Activated CD8-positive, alpha-beta memory T cell treated with anti-CD3 and anti-CD28 coated beads, Interleukin-2, amount 50 U/mL, for 1 hour (primary cell): ENCODE measurements at regions not wholly inside any gene's neighbourhood (a gene's known extent, or its start where the extent isn't known, plus 50 kb on each side); places are given as distances from the start of the nearest gene placed in this dataset.

Experiments
- DNase-seq: peaks from one replicate; pipeline ENCODE4 v3.0.0-alpha.2; 2020; ENCODE audit errors: extremely low read depth

DNA sequence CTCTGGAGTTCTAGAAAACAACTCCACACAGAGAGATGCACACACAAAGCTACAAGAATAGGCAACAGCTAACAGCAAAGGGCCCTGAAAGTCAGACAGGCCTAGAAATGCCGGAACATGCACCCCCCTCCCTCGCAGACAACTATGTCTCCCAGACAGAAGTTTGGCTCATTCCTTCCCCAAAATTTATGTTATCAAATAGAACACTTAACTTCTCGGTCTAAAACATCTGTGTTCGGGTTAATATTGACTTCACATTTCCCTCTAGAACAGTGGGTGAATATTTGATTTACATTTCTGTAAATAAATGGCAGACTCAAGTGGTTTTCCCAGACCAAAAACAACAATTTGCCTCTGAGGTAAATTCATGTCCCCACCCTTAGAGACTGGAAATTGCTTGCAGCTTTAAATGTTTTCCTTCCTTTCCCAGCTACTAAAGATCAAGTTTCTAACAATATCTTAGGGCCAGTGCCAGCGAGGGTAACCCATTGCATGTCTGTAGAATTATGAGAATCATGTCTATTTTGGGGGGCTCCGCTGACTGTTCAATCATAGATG is 92.5 kb upstream of the INHBA start:
- no peak for DNase-seq

DNA sequence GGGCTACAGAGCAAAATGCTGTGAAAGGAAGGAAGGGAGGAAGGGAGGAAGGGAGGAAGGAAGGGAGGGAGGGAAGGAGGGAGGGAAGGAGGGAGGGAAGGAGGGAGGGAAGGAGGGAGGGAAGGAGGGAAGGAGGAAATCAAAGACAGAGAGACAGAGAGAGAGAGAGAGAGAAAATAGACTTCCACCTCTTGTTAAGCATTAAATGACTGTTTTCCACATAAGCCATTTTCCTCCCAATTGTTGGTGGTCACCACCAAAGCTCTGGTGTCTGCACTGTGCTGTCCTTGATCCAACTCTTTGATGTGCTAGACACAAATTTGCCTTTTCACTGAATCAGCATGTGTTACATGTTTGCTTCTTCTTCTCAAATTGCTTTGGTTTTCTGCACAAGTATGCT is 90.7 kb upstream of the INHBA start:
- no peak for DNase-seq

DNA sequence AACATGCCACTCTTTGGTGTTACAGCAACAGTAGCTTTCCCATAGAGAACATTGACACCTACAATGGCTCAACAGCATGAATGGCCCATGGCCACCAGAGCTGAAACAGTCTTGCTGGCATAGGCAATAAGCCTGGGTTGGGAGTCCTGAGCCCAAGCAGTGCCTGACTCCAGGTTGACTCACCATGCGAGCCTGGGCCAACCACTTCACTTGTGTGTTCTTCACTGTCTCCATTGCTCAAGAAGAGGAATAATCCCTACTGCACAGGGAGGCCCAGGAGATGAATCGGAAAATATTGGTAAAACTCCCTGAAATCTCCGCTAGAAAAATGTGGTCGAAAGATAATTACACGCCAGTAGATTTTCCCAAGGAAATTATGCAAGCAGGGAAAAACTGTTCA is 89.2 kb upstream of the INHBA start:
- no peak for DNase-seq

DNA sequence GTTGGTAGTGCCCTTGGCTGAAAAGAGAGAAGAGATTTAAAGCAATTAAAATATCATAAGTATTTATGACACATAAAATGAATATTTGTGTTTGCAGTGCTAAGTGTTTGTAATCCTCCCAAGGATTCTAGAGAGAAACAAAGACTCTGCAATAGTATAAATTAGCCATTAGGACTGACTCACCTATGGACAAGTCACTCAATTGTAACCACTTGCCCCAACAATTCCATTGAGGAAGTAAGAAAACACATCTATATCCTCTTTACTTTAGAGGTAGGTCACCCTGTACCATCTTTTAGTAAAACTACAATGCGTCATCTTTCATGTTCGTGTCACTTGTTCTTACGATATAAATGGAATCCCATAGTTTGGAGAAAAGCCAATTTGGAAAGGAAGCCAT is 85.7 kb upstream of the INHBA start:
- DNase-seq: no peak

DNA sequence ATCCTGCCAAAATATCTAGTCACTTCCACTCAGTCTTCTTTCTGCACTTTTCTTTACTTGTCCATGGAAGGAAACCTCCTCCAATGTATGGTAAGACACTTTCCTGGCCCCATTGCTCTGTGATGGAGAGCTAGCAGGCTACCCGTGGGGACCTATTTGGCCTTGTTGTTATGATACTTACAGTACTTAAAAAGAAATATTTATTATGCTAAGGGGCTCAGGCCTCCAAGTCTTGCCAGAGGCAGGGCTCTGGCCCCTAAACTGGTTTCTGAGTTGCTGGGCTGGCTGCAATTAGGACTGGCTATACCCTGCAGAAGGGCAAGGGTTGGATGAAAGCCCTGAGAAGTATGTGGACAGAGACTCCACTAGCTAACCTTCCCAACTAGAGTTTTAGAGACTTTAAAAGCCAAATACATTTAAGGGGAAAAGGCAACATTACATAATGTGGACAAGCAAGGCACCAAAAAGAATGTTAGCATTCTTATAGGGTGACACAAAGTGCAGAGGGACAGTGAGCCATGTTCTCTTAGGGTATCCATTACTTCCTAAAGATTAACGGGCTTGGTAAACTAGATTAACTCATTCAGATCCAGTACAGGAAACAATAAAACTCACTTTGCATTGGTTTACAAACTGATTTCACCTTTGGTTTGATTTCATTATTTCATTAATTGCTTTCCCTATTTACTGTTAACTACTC is 84.9 kb upstream of the INHBA start:
- no peak for DNase-seq

DNA sequence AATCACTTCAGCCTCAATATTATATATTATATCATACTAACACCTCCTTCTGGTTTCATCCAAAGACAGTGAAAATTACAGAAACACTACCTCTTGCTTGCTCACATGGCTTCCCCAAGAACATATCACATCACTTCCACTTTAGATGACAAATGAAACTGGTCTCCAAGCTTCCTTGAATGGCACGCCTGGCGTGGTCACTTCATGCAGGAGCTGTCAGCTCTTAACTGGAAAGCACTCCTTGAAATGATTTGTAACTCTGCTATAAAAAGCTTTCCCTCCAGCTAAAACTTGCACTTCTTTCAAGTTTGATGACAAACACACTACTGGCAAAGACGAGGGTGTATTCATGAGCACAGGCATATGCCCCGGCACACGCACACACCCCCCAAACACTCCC is 84.1 kb upstream of the INHBA start:
- no peak for DNase-seq

DNA sequence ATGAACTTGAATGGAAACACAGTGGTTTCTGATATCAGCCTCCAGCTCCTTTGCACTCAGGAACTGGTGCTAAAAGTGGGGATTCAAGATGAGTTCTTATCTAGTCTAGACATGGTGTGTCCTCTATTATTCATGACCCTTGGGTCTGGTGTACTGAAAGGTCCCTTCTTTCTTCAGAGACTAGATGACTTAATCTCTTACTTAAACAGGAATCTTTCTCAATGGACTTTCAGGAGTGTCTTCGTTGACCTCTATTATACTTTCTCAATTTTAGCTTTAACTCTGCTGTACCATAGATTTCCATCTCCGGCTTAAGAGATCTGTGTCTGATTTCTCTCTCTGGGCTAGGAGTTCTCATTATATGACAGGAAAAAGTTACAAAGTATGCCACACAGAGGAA is 83.5 kb upstream of the INHBA start:
- DNase-seq: no peak

DNA sequence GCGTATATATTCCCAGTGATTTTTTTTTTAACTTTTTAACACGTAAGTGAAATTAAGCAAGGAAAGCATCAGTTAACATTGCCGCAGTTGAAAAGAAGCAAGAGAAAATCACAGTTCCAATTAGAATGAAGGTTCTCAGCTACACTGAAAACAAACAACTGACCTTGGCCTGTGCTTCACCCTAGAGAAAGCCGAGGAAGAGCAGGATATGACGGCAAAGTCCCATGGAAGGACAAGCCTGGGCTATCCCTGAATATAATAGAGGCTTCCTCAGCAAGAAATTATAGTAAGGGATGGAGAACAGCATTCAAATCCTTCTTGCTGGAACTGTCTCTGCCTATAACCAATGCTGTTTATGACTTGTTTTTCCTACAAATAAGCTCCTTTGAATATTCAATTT is 83.0 kb upstream of the INHBA start:
- DNase-seq: no peak

DNA sequence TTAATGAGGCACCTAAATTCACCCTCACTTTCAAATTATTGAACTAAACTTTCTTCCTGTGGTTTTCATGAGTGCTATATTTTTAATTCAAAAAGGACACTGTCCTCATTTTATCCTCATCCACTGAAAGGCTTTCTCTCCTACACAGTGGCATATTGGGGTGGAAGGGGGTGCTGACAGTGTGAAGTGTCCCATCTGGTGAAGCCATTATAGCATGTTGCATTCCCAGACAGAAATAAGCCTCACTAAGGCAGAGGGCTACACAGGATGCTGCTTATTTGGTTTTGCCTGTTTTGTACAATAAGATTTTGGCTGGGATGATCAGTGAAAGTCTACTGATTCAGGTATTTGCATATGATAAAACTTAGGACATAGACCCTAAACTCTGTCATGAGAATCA is 82.4 kb upstream of the INHBA start:
- no peak for DNase-seq

DNA sequence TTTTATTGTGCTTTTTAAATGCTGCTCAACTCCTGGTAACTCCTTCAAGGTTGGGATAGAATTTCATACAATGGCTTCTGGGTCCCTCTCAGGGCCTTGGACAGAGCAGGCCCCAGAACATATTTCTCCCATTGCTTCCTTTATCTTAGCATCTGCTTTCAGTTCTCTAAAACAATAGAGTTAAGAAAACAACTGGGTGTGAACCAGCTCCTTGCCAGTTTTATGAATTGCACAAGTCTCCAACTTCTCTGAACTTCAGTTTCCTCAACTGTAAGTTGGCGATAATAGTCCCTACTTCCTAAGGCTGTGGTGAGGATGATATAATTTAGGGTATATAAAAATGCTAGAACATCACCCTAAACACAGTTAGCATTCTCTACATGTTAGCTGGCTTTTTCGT is 77.0 kb upstream of the INHBA start:
- no peak for DNase-seq

DNA sequence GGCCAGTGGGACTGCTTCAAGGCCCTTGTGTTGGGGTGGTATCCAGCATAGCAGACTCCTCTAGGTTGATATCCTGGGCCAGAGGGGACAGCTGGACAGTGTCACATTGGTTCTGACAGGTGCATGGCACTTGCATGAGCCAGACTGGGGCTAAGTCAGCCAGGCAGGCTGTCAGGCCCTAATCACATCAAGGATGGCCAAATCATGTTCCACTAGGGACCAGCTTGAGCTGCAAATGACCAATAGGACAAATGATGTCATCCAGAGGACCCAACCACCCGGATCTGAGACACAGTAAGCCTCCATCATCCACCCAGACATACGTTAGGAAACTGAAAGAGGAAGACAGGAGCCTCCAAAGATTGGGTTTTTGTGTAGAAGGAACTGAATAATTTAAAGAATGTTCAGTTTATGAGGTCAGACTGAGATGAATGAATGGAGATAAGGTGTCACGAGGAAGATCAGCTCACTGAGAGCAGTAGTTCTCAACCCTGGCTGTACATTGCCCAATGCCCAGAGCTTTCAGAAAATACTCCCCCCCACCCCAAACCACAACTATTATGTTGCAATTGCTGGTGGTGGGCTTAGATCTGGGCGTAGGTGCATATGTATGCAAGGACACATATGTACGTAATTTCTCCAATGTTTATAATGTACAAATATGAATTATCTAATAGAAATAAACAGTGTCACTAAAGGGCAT is 75.2 kb upstream of the INHBA start:
- no peak for DNase-seq

DNA sequence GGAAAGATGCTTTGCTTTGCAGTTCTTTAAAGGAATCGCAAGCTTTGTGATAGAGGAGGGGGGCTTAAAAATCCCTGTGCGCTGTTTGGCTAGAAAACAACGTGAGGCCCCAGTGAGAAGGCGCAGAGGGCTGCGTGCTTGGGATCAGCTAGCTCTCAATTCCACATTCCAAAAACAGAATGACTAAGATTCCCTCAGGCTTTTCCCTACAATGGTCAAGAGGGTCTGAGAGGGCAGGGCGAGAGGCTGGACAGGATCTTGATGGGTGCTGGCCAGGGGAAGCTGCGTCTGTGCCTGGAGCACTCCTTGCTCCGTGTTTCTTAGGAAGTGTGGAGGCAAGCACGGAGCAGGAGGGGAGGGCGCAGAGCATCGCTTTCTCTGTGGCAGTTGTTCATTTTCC is 72.1 kb upstream of the INHBA start:
- DNase-seq: no peak

DNA sequence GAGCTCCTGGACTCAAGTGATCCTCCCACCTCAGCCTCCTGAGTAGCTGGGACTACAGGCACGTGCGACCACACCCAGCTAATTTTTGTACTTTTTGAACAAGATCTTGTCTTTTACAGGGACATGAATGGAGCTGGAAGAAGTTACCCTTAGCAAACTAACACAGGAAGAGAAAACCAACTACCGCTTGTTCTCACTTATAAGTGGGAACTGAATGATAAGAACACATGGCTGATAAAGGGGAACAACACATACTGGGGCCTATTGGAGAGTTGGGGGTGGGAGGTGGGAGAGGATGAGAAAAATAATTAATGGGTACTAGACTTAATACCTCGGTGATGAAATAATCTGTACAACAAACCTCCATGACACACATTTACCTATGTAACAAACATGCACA is 70.9 kb upstream of the INHBA start:
- no peak for DNase-seq

DNA sequence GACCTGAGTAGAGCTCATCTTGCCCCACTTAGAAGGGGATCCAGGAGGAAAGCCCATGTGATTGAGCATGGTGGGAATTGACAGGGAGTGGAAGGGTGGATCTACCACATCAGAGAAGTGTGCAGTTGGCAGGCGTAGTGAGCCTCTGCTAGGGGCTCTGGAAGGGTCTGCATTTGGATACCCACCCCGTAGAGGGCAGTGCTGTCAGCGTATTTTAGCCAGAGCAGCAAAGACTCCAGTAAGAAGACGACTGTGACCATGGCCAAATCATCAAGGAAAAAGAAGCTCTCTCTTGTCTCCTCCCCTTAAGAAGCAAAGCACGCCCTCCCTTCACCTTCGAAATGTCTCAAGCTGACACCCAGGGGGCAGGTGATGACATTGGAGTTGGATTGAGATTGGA is 68.8 kb upstream of the INHBA start:
- DNase-seq: no peak

DNA sequence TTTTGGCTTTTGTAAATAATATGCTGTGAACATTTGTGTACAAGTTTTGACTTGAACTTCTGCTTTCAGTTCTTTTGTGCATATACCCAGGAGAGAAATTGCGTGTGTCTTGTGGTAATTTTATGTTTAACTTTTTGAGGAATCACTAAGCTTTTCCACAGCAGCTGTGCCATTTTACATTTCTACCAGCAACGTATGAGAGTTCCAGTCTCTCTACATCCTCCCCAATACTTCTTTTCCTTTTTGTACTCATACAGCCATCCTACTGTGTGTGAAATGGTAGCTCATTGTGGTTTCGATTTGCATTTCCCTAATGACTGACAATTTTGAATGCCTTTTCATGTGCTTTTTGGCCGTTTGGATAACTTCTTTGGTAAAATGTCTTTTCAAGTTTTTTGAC is 66.3 kb upstream of the INHBA start:
- DNase-seq: no peak

DNA sequence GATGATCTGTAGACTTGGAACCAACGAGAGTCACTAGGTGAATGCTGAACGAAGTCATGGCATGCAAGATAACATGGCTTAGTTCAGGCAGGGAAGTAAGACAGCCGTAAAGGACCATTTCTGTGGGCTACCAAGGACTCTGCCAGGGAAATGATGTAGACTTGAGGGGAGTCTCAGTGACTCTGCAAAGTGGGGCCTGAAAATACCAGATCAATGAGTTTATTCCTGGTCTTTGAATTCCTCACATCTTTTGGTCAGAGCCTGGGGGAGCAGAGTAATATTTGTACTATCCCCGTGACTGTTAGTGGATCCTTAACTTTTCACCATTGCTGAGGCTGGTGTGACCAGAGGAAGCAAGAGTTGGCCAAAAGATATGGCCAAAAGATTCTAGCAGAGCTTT is 60.7 kb upstream of the INHBA start:
- no peak for DNase-seq

DNA sequence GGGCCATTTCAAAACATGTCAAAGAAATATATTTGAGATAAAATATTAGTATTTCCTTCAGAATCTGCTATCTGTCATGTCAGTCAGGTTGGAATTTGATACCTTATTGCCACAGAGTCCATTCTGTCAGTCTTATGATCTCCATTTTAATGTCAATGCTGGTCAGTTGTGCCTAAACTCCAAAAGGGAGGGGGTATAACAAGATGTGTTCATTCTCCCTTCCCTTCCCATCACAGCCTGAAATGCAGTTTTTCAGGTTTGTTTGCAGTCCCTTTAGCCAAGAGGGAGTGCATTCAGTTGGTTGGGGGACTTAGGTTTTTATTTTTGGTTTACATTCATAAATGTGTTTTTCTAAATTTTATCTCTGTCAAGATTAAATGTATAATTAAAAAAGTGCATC is 59.8 kb upstream of the INHBA start:
- DNase-seq: no peak

DNA sequence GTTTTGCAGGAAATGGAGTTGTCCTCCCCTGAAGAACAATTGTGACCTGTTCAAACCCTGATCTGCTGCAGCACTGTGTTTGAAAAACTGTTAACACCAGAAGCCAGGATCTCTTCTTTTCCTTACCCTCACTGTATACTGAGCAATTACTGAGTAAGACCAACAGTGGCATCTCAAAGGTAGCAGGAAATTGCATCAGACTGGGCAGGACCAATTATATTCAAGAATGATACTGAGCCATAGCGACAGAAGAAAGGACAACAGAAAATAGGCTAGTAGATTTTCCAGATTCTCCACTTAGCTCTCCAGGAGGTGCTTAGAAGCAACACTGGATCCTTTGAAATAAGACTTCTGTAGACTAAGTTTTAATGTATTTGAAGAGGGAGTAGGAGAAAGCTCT is 57.4 kb upstream of the INHBA start:
- no peak for DNase-seq

DNA sequence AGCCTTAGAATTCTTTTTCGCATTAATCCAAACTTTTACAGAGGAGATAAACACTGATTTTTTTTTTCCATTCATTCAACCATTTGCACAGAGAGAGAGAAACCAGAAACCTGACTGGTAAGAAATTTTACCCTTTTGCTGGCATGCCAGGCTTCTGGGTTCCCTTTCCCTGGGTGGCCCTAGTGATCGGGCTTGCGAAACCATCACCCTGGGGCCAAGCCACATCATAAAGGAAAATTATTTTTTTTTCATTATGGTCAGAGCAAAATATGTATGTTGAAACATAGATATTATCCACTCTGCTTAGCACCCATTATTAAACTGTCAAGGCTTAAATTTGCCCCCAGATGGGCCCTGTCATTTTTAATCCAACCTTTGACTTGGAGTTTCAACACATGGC is 55.4 kb upstream of the INHBA start:
- no peak for DNase-seq

DNA sequence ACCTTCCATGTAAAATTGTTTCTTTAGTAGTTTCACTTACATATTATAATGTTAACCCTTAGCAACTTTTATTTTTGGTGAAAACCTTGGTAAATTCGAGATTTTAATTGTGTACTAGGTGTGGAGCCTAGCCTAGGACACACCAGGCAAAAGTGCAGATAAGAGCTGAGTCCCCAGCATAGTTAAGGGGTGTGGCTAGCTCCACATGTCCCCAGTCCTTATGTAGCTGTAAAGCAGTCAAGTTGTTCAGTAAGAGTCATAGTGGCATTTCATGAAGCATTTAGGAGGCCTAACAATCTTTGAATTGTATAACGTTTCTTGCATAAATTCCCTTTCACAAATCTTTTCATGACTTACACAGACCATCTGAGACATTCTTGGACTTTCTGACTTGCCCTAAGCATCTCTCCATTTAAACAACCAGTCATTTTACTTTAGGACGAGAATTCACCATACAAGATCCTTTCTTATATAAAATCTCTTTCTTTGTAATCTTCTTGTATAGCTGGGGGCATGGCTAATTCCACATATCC is 53.8 kb upstream of the INHBA start:
- DNase-seq: no peak

DNA sequence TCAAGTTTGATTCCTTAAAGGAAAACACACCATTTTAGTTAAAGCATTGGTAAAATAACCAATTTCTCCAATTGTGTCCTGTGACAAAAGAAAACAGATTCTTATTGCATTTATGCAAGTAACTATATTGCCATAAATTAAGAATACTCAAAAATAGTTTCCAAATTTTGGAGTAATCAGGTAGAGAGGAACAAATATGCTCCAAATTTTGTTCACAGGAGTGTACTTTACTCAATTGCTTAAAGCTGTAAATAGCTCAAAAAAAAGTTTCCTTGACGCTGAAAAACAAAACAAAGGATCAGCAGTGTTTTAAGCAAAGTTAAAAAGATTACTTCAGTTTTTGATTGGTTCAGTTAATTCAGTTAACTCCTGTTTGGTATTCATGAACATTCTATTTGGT is 52.2 kb upstream of the INHBA start:
- DNase-seq: no peak

DNA sequence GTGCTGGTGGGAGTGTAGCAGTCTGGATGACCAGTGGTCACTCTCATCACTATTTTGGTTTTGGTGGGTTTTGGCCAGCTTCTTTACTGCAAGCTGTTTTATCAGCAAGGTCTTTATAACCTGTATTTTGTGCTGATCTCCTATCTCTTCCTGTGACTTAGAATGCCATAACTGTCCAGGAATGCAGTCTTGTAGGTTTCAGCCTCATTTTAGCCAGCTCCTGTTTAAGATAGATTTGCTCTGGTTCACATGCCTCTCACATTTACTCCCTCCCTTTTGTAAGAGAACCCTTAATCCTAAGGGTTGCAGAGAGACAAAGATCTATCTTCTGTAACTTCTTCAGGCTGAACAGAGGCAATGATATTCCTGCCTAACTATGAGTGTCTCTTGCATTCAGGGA is 51.2 kb upstream of the INHBA start:
- no peak for DNase-seq
